ENCODE measurements at regions not wholly inside any gene's neighbourhood (a gene's known extent, or its start where the extent isn't known, plus 50 kb on each side); places are given as distances from the start of the nearest gene placed in this dataset.

- intact Hi-C loops (cut with DNase I; ENCODE audit: low total_unique reads) = no loop called here
Measured at GRCh38 chr7:12888717-12889116, 201.3 kb downstream of the ARL4A start.

GRCh38 chr7:12889391-12889790 is 202.0 kb downstream of the ARL4A start:
- TF ChIP-seq CTCF (IDR thresholded peaks at IDR 0.05) = no peak
- no peak for TF ChIP-seq POLR2A (IDR thresholded peaks at IDR 0.05)
- intact Hi-C loops (cut with DNase I; ENCODE audit: low total_unique reads) = no loop called here
- 84 to 86% methylated on average over 4 of the region's 4 CpGs for WGBS, 2 donors
- no peak for DNase-seq (ENCODE audit: low spot score in 2 of 2)
- H3K4me3 ChIP-seq (ENCODE audit: low read depth, poor library complexity, severe bottlenecking) = no peak overlapping the region

More at GRCh38 chr7:12888717-12889116, 201.3 kb downstream of the ARL4A start:
- DNase-seq (ENCODE audit: low spot score in 2 of 2) = no peak
- TF ChIP-seq CTCF (IDR thresholded peaks at IDR 0.05) (no peak), POLR2A (IDR thresholded peaks at IDR 0.05) (no peak)
- no peak overlapping the region for H3K4me3 ChIP-seq (ENCODE audit: low read depth, poor library complexity, severe bottlenecking)
- 58 to 63% methylated on average over 2 of the region's 2 CpGs for WGBS, 2 donors

- no peak for DNase-seq (ENCODE audit: low spot score in 2 of 2)
- intact Hi-C loops (cut with DNase I; ENCODE audit: low total_unique reads) = no loop called here
- H3K4me3 ChIP-seq (ENCODE audit: low read depth, poor library complexity, severe bottlenecking) = no peak overlapping the region
- 69 to 72% methylated on average over 2 of the region's 2 CpGs for WGBS, 2 donors
- TF ChIP-seq CTCF (IDR thresholded peaks at IDR 0.05) = no peak
- TF ChIP-seq POLR2A (IDR thresholded peaks at IDR 0.05) = no peak
Measured at GRCh38 chr7:12890586-12890985, 203.2 kb downstream of the ARL4A start.

GRCh38 chr7:12893292-12893691 is 205.9 kb downstream of the ARL4A start:
- no peak for DNase-seq (ENCODE audit: low spot score in 2 of 2)
- no peak for TF ChIP-seq CTCF (IDR thresholded peaks at IDR 0.05)
- no peak for TF ChIP-seq POLR2A (IDR thresholded peaks at IDR 0.05)
- no peak overlapping the region for H3K4me3 ChIP-seq (ENCODE audit: low read depth, poor library complexity, severe bottlenecking)
- intact Hi-C loops (cut with DNase I; ENCODE audit: low total_unique reads) = no loop called here
- WGBS, 2 donors = 51 to 53% methylated on average over 2 of the region's 2 CpGs

- intact Hi-C loops (cut with DNase I; ENCODE audit: low total_unique reads) = no loop called here
- TF ChIP-seq POLR2A (IDR thresholded peaks at IDR 0.05) = no peak
- no peak for TF ChIP-seq CTCF (IDR thresholded peaks at IDR 0.05)
- 26 to 29% methylated on average over 3 of the region's 3 CpGs for WGBS, 2 donors
- H3K4me3 ChIP-seq (ENCODE audit: low read depth, poor library complexity, severe bottlenecking) = no peak overlapping the region
- no peak for DNase-seq (ENCODE audit: low spot score in 2 of 2)
Measured at GRCh38 chr7:12895296-12895695, 207.9 kb downstream of the ARL4A start.

- no peak for DNase-seq (ENCODE audit: low spot score in 2 of 2)
- intact Hi-C loops (cut with DNase I; ENCODE audit: low total_unique reads) = no loop called here
- TF ChIP-seq CTCF (IDR thresholded peaks at IDR 0.05) (no peak), POLR2A (IDR thresholded peaks at IDR 0.05) (no peak)
- no peak overlapping the region for H3K4me3 ChIP-seq (ENCODE audit: low read depth, poor library complexity, severe bottlenecking)
- WGBS, 2 donors = 72 to 86% methylated on average over 1 of the region's 1 CpG
Measured at GRCh38 chr7:12896316-12896715, 208.9 kb downstream of the ARL4A start.
